ENCODE measurements at regions not wholly inside any gene's neighbourhood (a gene's known extent, or its start where the extent isn't known, plus 50 kb on each side); places are given as distances from the start of the nearest gene placed in this dataset.
A peak's percentile ranks its signal among the peaks of the same experiment; 100 is the strongest.

GRCh38 chr20:12891643-12892042 lies 117.1 kb upstream of the SPTLC3 start:
- DNase-seq (ENCODE audit: low spot score): no peak

- DNase-seq (ENCODE audit: low spot score): no peak
Measured at GRCh38 chr20:12893019-12893418, 115.8 kb upstream of the SPTLC3 start.

GRCh38 chr20:12893653-12894052 lies 115.1 kb upstream of the SPTLC3 start:
- DNase-seq (ENCODE audit: low spot score): no peak

- DNase-seq (ENCODE audit: low spot score): no peak
Measured at GRCh38 chr20:12894089-12894488, 114.7 kb upstream of the SPTLC3 start.

GRCh38 chr20:12896180-12896579 lies 112.6 kb upstream of the SPTLC3 start:
- DNase-seq (ENCODE audit: low spot score): no peak

GRCh38 chr20:12902992-12903391 lies 105.8 kb upstream of the SPTLC3 start:
- DNase-seq (ENCODE audit: low spot score): no peak

GRCh38 chr20:12906361-12906760 lies 102.4 kb upstream of the SPTLC3 start:
- no peak for DNase-seq (ENCODE audit: low spot score)

- no peak for DNase-seq (ENCODE audit: low spot score)
Measured at GRCh38 chr20:12911372-12911771, 97.4 kb upstream of the SPTLC3 start.

GRCh38 chr20:12913781-12914443 lies 94.9 kb upstream of the SPTLC3 start:
- DNase-seq (ENCODE audit: low spot score): no peak

- DNase-seq (ENCODE audit: low spot score): no peak
Measured at GRCh38 chr20:12914804-12915203, 94.0 kb upstream of the SPTLC3 start.

- no peak for DNase-seq (ENCODE audit: low spot score)
Measured at GRCh38 chr20:12916699-12917098, 92.1 kb upstream of the SPTLC3 start.

GRCh38 chr20:12924126-12924525 lies 84.6 kb upstream of the SPTLC3 start:
- DNase-seq (ENCODE audit: low spot score): no peak

- DNase-seq (ENCODE audit: low spot score): peak; percentile 69
Measured at GRCh38 chr20:12925210-12925755, 83.5 kb upstream of the SPTLC3 start.

GRCh38 chr20:12925863-12926793 lies 82.6 kb upstream of the SPTLC3 start:
- no peak for DNase-seq (ENCODE audit: low spot score)

- DNase-seq (ENCODE audit: low spot score): no peak
Measured at GRCh38 chr20:12927489-12927888, 81.3 kb upstream of the SPTLC3 start.

GRCh38 chr20:12928358-12928754 lies 80.4 kb upstream of the SPTLC3 start:
- no peak for DNase-seq (ENCODE audit: low spot score)

GRCh38 chr20:12928755-12929401 lies 79.9 kb upstream of the SPTLC3 start:
- DNase-seq (ENCODE audit: low spot score): no peak

GRCh38 chr20:12936020-12936419 lies 72.8 kb upstream of the SPTLC3 start:
- no peak for DNase-seq (ENCODE audit: low spot score)

- DNase-seq (ENCODE audit: low spot score): no peak
Measured at GRCh38 chr20:12936524-12936923, 72.2 kb upstream of the SPTLC3 start.

GRCh38 chr20:12941025-12941424 lies 67.7 kb upstream of the SPTLC3 start:
- DNase-seq (ENCODE audit: low spot score): no peak

- DNase-seq (ENCODE audit: low spot score): no peak
Measured at GRCh38 chr20:12942123-12942522, 66.6 kb upstream of the SPTLC3 start.

- no peak for DNase-seq (ENCODE audit: low spot score)
Measured at GRCh38 chr20:12946789-12947188, 62.0 kb upstream of the SPTLC3 start.

GRCh38 chr20:12947691-12948090 lies 61.1 kb upstream of the SPTLC3 start:
- DNase-seq (ENCODE audit: low spot score): no peak

Data from putamen (tissue), 1 donor.